ENCODE measurements at regions not wholly inside any gene's neighbourhood (a gene's known extent, or its start where the extent isn't known, plus 50 kb on each side); places are given as distances from the start of the nearest gene placed in this dataset.
"Not testable (repeated sequence)": the region's sequence is repeated elsewhere in the genome, so short reads cannot be mapped to it uniquely, and the experiment has no call there.

DNA sequence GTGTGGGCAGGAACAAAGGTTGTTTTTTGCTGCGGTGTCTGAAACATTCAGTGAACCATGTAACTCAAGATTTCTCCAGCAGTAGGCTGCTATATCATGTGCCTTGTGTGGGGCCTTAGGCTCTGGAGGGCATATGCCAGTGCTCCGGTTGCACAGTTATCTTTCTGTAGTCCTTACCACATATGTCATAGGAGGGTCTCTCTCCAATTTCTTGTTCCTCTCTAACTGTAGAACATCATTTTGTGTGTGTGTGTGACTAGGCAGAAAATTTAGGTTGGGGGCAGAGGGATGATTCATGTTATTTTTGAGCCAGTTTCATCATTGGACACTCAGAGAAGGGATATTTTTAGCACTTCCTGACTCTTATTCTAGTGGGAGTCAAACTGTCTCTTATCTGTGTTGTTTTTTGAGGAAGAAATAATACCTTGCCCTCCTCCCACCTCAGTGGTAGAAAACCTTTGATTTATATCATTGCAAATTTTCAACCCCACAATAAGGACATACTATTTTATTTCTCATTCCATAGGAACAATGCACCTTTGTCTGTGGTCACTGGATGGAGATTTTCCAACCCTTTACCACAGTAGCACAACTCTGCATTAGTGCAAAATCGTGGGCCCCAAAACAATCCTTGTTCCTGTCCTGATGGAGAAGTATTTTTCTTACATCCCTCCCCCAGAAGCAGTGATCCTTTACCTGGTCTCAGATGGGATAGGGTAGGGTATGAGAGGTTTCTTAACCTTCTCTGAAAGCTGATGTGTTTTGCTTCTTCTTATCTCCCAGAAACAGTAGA, 113.9 kb downstream of the CCDC74A start:
- Histone ChIP-seq H3K4me1 (ENCODE audit: control insufficient read depth, low read depth, low read length) (no peaks in the 10 kb centered on the region), H3K27me3 (ENCODE audit: control insufficient read depth, insufficient read depth, low read length) (no peaks in the 10 kb centered on the region), H3K4me3 (ENCODE audit: low read length) (no peak overlapping the region), H3K9ac (ENCODE audit: low read length) (no peak overlapping the region), H3K27ac (ENCODE audit: low read length) (no peak overlapping the region), H3K9me3 (ENCODE audit: control insufficient read depth, low read depth, low read length) (no peaks in the 10 kb centered on the region), H3K36me3 (ENCODE audit: control insufficient read depth, low read depth, low read length) (no peaks in the 10 kb centered on the region)

DNA sequence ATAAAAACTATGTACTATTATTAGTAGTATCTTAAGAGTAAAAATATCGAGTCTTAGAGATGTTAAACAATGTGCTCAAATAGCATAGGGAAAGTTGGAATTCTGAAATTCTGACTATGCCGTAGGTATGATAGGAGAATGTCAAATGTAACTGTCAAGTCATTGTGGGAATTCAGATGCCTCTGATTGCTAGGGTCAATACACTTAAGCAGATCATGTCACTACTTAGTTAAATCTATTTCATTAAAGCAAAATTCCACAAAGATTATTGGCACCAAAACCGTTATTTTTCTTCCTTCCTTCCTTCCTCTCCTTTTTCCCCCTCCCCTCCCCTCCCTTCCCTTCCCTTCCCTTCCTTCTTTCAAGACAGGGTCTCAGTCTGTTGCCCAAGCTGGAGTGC, 115.5 kb downstream of the CCDC74A start:
- H3K27ac ChIP-seq (ENCODE audit: low read length); H3K36me3 ChIP-seq (ENCODE audit: control insufficient read depth, low read depth, low read length); H3K4me3 ChIP-seq (ENCODE audit: low read length); H3K9me3 ChIP-seq (ENCODE audit: control insufficient read depth, low read depth, low read length); H3K27me3 ChIP-seq (ENCODE audit: control insufficient read depth, insufficient read depth, low read length); H3K4me1 ChIP-seq (ENCODE audit: control insufficient read depth, low read depth, low read length); H3K9ac ChIP-seq (ENCODE audit: low read length): not testable (repeated sequence)

DNA sequence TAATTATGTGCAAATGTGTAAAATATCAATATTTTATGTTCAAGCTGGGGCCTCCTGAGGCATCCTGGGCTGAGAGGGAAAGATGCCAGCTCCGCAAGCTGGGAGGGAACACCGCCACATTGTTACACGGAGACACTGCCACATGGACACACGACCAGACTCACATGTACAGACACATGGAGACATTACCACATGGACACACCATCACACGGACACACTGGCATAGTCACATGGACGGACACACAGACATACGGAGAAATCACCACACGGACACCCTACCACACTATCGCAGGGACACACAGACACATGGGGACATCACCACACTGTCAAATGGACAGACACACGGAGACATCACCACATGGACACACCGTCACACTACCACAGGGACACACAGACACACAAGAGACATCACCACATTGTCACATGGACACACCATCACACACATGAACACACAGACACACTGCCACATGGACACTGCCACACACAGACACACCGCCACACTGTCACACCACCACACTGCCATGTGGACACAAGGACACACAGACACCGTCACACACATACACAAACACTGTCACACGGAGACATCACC, 117.6 kb downstream of the CCDC74A start:
- Histone ChIP-seq H3K4me1 (ENCODE audit: control insufficient read depth, low read depth, low read length) (no peaks in the 10 kb centered on the region), H3K9ac (ENCODE audit: low read length) (no peak overlapping the region), H3K36me3 (ENCODE audit: control insufficient read depth, low read depth, low read length) (no peaks in the 10 kb centered on the region), H3K4me3 (ENCODE audit: low read length) (no peak overlapping the region), H3K27ac (ENCODE audit: low read length) (no peak overlapping the region), H3K27me3 (ENCODE audit: control insufficient read depth, insufficient read depth, low read length) (no peaks in the 10 kb centered on the region), H3K9me3 (ENCODE audit: control insufficient read depth, low read depth, low read length) (no peaks in the 10 kb centered on the region)

DNA sequence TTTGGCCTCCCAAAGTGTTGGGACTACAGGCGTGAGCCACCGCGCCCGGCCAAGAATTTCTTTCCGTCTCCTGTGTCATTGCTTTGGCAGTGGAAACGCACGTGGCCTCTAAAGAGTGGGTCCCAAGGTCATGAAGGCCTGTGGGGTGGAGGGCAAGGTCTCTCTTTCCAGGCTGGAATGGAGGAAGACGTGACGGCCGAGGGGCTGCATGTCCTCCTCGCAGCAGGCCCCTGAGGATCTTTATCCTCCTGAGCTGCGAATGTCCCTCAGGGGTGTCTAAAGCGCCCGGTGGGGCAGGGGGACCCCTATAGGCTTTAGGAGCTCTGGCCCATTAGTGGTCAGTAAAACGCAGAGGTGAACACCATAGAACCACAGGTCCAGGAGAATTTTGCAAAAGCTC, 118.5 kb downstream of the CCDC74A start:
- H3K27me3 ChIP-seq (ENCODE audit: control insufficient read depth, insufficient read depth, low read length); H3K4me3 ChIP-seq (ENCODE audit: low read length); H3K9me3 ChIP-seq (ENCODE audit: control insufficient read depth, low read depth, low read length); H3K36me3 ChIP-seq (ENCODE audit: control insufficient read depth, low read depth, low read length); H3K9ac ChIP-seq (ENCODE audit: low read length); H3K27ac ChIP-seq (ENCODE audit: low read length); H3K4me1 ChIP-seq (ENCODE audit: control insufficient read depth, low read depth, low read length): not testable (repeated sequence)

DNA sequence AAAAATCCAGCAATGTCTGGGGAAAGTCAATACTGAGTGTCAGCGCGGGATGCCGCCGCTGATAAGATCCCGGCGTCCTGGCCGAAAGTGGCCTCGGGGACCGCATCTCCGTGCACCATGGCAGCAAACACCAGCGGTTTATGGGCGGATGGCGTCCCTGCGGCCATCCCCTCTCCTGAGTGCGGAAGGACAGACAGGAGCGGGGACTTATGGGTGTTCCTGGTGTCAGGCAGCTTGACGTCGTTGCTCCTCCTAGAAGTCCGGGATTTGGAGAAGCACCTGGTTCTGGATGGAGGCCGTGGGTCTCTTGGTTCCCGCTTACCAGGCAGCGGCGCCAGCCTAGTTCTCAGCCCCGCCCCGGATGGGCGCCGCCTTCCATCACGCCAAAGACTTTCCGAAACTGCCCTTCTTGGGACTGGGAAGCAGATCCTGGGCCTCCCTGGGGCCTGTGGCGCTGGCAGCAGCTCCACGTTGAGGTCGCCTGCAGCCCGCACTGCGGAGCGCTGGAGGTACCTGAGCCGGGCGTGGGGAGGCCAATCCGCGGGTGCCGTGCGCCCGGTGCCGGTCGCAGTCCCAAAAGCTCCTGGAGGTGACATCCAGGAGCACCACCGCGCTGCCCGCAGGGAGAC, 119.1 kb downstream of the CCDC74A start:
- Histone ChIP-seq H3K27me3 (ENCODE audit: control insufficient read depth, insufficient read depth, low read length) (no peaks in the 10 kb centered on the region), H3K9ac (ENCODE audit: low read length) (no peak overlapping the region), H3K36me3 (ENCODE audit: control insufficient read depth, low read depth, low read length) (no peaks in the 10 kb centered on the region), H3K27ac (ENCODE audit: low read length) (no peak overlapping the region), H3K9me3 (ENCODE audit: control insufficient read depth, low read depth, low read length) (no peaks in the 10 kb centered on the region), H3K4me3 (ENCODE audit: low read length) (no peak overlapping the region), H3K4me1 (ENCODE audit: control insufficient read depth, low read depth, low read length) (no peaks in the 10 kb centered on the region)

DNA sequence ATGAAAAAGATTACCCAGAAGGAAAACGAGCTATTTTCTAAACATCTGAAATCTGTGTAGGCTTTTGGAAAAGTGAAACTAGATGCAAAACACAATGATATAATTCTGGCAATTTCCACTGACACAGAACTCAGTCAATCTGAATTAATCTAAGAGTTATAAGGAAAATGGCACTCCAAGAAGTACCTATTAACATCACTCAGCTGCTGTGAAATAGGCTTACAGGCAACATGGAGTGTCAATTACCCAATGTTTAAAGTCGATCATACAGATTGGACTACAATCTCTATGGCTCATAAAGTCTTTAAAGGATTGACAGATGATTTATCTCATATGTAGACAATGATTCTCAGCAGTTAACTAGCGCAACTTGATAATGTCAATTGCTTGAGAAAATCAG, 120.9 kb downstream of the CCDC74A start:
- H3K4me3 ChIP-seq (ENCODE audit: low read length); H3K27me3 ChIP-seq (ENCODE audit: control insufficient read depth, insufficient read depth, low read length); H3K27ac ChIP-seq (ENCODE audit: low read length); H3K36me3 ChIP-seq (ENCODE audit: control insufficient read depth, low read depth, low read length); H3K9ac ChIP-seq (ENCODE audit: low read length); H3K9me3 ChIP-seq (ENCODE audit: control insufficient read depth, low read depth, low read length); H3K4me1 ChIP-seq (ENCODE audit: control insufficient read depth, low read depth, low read length): not testable (repeated sequence)

DNA sequence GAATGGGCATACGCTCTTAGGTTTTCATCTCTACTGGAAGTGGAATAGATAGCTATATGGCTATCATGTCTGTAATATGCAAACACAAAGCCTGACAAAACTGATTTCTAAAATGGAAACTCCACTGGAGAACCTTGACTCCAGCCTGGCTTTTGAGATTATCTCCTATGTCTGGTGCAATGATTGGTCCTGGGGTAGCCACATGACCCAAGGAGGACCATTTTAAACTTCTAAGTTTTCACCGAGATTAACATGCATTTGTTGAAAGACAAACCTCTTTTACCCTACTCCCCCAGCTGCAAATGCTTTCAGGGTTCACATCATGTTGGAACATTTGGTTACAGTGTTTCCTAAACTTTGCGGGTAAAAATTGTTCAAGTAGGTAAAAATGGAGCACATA, 124.6 kb downstream of the CCDC74A start:
- not testable (repeated sequence) for H3K36me3 ChIP-seq (ENCODE audit: control insufficient read depth, low read depth, low read length); H3K9ac ChIP-seq (ENCODE audit: low read length); H3K9me3 ChIP-seq (ENCODE audit: control insufficient read depth, low read depth, low read length); H3K27me3 ChIP-seq (ENCODE audit: control insufficient read depth, insufficient read depth, low read length); H3K4me3 ChIP-seq (ENCODE audit: low read length); H3K4me1 ChIP-seq (ENCODE audit: control insufficient read depth, low read depth, low read length); H3K27ac ChIP-seq (ENCODE audit: low read length)

DNA sequence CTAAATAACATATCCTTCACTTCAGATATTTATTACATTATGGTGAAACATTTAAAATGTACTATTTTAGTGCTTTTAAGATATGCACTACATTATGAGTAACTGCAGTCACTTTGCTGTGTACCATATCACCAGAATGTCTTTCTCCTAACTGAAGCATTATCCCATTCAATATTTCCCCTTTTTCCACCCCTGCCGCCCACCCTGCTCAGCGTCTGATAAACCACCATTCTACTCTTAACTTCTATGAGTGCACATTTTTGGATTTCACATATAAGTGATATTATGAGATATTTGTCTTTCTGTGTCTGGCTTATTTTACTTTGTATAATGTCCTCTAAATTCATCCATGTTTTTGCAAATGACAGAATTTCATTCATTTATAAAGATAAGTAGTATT, 126.4 kb downstream of the CCDC74A start:
- H3K4me1 ChIP-seq (ENCODE audit: control insufficient read depth, low read depth, low read length); H3K9me3 ChIP-seq (ENCODE audit: control insufficient read depth, low read depth, low read length); H3K27ac ChIP-seq (ENCODE audit: low read length); H3K36me3 ChIP-seq (ENCODE audit: control insufficient read depth, low read depth, low read length); H3K9ac ChIP-seq (ENCODE audit: low read length); H3K4me3 ChIP-seq (ENCODE audit: low read length); H3K27me3 ChIP-seq (ENCODE audit: control insufficient read depth, insufficient read depth, low read length): not testable (repeated sequence)

DNA sequence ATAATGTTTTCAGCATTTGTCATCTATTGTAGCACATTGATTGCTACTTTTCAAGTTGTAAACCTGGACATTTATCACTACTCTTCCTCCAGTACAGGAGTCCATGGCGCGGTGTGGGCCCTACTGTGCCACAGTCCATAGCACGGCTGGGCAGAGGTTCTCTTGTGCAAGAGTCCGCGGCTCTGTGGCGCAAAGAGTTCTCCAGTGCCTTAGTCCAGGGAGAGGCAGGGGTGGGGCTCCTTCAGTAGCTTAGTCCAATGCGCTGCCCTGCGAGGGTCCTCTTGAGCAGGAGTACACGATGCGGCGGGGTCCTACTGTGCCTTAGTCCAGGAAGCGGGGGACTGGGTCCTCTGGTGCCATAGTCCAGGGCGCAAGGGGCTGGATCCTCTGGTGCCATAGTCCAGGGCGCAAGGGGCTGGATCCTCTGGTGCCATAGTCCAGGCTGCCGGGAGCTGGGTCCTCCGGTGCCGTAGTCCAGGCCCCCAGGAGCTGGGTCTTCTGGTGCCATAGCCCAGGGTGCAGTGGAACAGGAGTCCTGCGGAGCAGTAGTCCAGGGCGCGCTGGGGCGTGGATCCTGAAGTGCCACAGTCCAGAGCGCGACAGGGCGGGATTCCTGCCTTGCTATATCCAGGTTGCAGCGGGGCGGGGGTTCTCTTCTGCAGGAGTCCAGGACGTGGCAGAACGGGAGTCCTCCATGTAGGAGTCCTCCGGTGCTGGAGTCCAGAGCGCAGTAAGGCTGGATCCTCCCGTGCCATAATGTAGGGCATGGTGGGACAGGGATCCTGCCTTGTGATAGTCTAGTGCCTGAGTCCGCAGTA, 129.3 kb downstream of the CCDC74A start:
- H3K27me3 ChIP-seq (ENCODE audit: control insufficient read depth, insufficient read depth, low read length) = no peaks in the 10 kb centered on the region
- H3K27ac ChIP-seq (ENCODE audit: low read length) = no peak overlapping the region
- H3K36me3 ChIP-seq (ENCODE audit: control insufficient read depth, low read depth, low read length) = no peaks in the 10 kb centered on the region
- no peaks in the 10 kb centered on the region for H3K9me3 ChIP-seq (ENCODE audit: control insufficient read depth, low read depth, low read length)
- no peak overlapping the region for H3K9ac ChIP-seq (ENCODE audit: low read length)
- H3K4me3 ChIP-seq (ENCODE audit: low read length) = no peak overlapping the region
- no peaks in the 10 kb centered on the region for H3K4me1 ChIP-seq (ENCODE audit: control insufficient read depth, low read depth, low read length)

DNA sequence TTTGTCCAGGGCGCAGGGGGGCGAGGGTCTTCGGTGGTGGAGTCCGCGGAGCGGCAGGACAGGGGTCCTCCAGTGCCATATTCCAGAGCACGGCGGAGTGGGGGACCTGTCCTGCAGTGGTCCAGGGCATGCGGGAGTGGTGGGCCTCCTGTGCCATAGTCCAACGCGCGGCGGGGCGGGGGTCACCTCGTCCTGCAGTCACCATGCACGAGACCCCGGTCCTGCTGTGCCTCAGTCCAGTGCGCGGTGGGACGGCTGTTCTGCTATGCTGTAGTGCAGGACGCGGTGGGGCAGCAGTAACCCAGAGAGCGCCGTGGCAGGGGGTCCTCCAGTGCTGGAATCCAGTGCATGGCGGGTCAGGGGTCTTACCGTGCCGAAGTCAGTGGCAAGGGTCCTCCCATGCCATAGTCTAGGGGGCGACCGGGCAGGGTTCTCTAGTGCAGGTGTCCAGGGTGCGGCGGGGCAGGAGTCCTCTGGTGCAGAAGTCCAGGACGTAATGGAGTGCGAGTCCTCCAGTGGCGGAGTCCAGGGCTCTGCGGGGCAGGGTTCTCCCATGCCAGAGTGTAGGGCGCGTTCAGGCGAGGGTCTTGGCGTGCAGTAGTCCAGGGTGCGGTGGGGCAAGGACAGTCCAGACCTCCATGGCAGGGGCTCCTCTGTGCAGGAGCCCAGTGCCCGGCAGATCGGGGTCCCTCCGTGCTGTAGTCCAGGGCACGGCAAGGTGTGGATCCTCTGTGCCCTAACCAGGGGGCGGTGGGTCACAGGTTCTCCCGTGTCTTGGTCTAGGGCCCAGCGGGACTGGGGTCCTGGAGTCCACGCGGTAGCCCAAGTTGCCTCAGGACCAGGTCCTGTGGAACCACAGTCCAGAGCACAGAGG, 130.4 kb downstream of the CCDC74A start:
- no peaks in the 10 kb centered on the region for H3K36me3 ChIP-seq (ENCODE audit: control insufficient read depth, low read depth, low read length)
- H3K27me3 ChIP-seq (ENCODE audit: control insufficient read depth, insufficient read depth, low read length) = no peaks in the 10 kb centered on the region
- H3K4me3 ChIP-seq (ENCODE audit: low read length) = no peak overlapping the region
- H3K9me3 ChIP-seq (ENCODE audit: control insufficient read depth, low read depth, low read length) = no peaks in the 10 kb centered on the region
- H3K4me1 ChIP-seq (ENCODE audit: control insufficient read depth, low read depth, low read length) = no peaks in the 10 kb centered on the region
- H3K27ac ChIP-seq (ENCODE audit: low read length) = no peak overlapping the region
- H3K9ac ChIP-seq (ENCODE audit: low read length) = no peak overlapping the region

DNA sequence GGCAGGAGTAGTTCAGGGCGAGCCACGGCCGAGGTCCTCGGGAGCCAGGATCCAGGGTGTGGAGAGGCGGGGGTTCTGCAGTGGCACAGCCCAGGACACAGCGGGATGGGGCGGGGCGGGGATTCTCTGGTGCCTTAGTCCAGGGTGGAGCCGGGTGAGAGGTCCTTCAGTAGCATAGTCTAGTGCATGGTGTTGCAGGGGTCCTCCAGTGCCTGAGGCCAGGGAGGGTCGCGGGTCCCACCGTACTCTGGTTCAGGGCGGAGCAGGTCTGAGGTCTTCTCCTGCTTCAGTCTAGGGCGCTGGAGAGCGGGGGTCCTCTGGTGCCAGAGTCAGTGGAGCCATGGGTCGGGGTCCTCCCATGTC, 131.1 kb downstream of the CCDC74A start:
- Histone ChIP-seq H3K4me1 (ENCODE audit: control insufficient read depth, low read depth, low read length) (no peaks in the 10 kb centered on the region), H3K4me3 (ENCODE audit: low read length) (no peak overlapping the region), H3K9ac (ENCODE audit: low read length) (no peak overlapping the region), H3K9me3 (ENCODE audit: control insufficient read depth, low read depth, low read length) (no peaks in the 10 kb centered on the region), H3K27me3 (ENCODE audit: control insufficient read depth, insufficient read depth, low read length) (no peaks in the 10 kb centered on the region), H3K27ac (ENCODE audit: low read length) (no peak overlapping the region), H3K36me3 (ENCODE audit: control insufficient read depth, low read depth, low read length) (no peaks in the 10 kb centered on the region)

Data from iPS-18a (cell line).